ENCODE measurements at regions not wholly inside any gene's neighbourhood (a gene's known extent, or its start where the extent isn't known, plus 50 kb on each side); places are given as distances from the start of the nearest gene placed in this dataset.
"Not testable (repeated sequence)": the region's sequence is repeated elsewhere in the genome, so short reads cannot be mapped to it uniquely, and the experiment has no call there.

DNA sequence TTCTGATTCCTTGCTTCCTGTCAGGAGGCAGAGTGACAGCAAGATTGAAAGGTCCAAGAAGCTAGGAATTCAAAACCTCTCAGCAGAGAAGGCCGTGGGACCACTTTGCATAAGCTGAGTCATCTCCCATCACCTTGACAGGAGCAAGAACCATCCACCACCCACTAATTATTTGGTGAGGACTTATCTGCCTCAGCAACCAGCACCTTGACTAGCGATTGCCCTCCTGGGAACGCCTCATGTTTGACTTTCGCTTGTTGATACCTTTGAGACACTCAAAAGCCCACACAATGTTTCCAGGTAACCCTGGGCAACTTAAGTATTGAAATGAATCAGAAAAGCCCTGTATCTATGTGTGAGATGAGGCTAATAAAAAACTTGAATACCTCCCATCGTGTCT lies 233.5 kb upstream of the GYPA start:
- no peak for DNase-seq

DNA sequence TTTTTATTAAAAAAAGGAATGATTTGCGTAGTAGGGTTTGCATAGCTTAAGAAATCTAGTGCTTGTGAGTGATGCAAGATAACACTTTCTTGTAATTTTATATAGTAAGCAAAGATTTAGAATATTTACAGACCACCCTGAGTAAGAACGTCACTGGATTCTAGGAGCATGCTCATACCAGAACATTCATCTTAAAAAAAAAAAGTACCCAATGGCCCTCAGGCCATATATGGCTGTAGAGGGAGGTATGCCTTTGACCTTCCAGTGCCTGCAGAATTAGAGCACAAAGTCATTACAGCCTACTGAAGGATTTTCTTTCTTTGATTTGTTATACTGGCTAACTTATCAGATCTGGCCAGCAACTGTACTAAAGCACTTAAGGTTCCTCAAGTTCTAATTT lies 236.3 kb upstream of the GYPA start:
- DNase-seq, result no peak

DNA sequence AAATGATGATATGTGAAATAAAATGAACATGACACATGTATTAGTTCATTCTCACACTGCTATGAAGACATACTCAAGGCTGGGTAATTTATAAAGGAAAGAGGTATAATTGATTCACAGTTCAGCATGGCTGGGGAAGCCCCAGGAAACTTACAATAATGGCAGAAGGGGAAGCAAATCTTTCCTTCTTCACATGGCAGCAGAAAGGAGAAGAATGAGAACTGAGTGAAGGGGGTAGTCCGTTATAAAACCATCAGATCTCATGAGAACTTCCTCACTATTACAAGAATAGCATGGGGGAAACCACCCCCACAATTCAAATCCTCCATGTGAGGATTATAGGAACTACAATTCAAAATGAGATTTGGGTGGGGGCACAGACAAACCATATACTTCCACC lies 243.9 kb upstream of the GYPA start:
- peak; percentile 5 to 31 for DNase-seq

- no peak for DNase-seq
Observed at GRCh38 chr4:144399927-144400326, 246.0 kb upstream of the HHIP start.

GRCh38 chr4:144402176-144402575 lies 243.8 kb upstream of the HHIP start:
- DNase-seq, result no peak

- no peak for DNase-seq
Observed at GRCh38 chr4:144402999-144403398, 243.0 kb upstream of the HHIP start.

- no peak for DNase-seq
Observed at GRCh38 chr4:144403893-144404292, 242.1 kb upstream of the HHIP start.

GRCh38 chr4:144409525-144409924 lies 236.4 kb upstream of the HHIP start:
- no peak for DNase-seq

- DNase-seq, result no peak
Observed at GRCh38 chr4:144410230-144410783, 235.6 kb upstream of the HHIP start.

DNA sequence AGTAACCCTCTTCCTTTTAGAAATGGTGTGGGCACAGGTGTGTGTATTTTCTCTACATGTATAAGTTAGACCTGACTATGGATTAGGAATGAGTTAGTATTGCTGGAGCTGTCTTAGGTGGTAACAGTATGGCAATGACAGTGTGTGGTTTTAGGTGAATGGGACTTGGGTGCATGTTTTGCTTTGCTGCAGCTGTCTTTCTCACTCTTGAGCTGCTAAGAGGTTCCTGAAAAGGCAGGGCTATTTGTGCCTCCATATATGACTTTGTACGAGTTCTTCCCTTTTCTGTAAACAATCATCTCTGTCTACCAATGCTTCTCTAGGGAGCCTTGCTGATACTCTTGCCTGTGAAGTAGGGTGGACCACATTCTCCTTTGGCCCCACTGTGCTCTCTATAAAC lies 234.8 kb upstream of the HHIP start:
- no peak for DNase-seq

DNA sequence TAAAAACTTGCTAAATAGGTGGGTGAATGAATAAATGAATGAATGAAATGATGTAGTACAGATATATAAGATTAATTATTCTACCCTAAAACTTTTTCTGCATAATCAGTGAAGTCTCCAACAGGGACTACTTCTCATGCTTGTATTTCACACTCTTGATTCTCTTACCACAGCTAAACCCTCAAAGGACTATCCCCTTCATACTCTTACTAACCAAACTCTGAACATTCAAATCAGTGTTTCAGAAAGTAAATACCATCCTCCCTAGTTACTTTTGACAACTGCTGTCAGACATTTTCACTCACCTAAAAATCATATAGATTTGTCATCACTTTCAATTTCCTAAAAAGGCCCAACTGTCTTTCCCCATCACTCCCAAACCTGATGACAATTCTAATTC lies 234.3 kb upstream of the HHIP start:
- DNase-seq, result no peak

GRCh38 chr4:144421056-144421455 lies 224.9 kb upstream of the HHIP start:
- no peak for DNase-seq

DNA sequence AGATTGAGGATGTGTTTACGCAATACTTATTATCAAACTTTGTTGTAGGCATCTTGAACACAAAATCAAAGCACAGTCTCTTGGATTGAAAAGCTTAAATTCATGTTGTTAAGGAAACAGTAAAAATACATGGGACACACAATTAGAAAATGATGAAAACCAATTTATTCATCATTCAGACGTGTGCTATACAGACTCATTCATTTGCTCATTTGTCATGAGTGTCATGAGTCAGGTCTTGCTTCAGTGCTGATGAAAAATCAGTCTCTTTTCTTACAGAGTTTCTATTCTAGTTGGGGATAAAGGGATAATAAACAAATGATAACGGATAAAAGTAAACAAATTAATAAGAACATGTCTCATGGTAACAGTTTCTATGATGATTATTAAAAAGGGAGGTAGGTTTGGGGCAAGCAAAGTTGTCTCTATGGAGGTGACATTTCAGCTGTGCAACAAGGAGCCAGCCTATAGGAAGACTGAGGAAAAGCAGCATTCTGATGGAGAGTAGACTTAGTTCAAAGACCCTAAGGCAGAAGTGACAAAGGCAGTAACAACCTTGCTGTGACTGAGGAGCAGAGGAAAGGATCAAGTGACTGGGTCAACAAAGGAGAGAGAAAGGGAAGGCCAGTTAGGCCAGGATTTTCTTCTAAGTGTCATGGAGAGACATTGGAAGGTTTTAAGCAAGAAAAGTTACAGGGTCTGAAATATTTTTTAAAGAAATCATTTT lies 224.0 kb upstream of the HHIP start:
- DNase-seq, result no peak

- no peak for DNase-seq
Observed at GRCh38 chr4:144423930-144424329, 222.0 kb upstream of the HHIP start.

DNA sequence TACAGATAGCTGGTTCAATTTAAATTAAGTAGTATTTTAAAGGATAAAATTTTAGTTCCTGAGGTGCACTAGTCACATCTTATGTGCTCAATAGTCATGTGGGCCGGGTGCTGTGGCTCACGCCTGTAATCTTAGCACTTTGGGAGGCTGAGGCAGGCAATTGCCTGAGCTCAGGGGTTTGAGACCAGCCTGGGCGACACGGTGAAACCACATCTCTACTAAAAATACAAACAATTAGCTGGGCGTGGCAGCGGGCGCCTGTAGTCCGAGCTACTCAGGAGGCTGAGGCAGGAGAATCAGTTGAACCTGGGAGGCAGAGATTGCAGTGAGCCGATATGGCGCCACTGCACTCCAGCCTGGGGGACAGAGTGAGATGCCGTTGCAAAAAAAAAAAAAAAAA lies 219.9 kb upstream of the HHIP start:
- DNase-seq, result not testable (repeated sequence)

DNA sequence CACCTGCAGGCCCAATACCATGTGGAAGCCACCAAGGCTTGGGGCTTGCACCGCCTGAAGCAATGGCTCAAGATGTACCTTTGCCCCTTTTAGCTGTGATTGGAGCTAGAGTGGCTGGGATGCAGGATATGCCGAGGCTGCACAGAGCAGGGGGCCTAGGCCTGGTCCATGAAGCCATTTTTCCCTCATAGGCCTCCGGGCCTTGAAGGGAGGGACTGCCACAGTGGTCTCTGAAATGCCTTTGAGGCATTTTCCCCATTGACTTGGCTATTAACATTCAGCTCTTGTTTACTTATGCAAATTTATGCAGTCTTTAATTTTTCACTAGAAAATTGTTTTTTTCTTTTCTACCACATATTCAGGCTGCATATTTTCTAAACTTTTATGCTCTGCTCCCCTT lies 203.2 kb upstream of the HHIP start:
- no peak for DNase-seq

GRCh38 chr4:144449611-144450010 lies 196.3 kb upstream of the HHIP start:
- DNase-seq, result no peak

DNA sequence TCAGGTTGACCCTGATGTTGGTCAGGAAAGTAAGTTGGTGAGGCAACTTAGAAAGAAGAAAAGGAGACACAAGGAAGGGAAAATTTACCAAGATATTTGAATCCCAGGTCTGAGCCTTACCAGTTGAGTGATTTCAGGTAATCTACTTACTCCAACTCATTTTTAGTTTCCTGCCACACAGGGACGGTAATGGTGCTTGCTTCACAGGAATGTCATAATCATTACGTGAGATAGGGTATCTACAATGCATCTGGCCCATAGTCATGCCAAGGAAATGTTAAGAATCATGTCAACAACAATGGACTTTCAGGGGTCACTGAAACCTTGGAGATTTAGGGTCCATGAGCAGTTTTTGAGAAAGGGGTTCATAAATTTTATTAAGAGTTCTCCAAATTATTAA lies 195.4 kb upstream of the HHIP start:
- DNase-seq, result no peak

- DNase-seq, result no peak
Observed at GRCh38 chr4:144451766-144452450, 194.0 kb upstream of the HHIP start.

DNA sequence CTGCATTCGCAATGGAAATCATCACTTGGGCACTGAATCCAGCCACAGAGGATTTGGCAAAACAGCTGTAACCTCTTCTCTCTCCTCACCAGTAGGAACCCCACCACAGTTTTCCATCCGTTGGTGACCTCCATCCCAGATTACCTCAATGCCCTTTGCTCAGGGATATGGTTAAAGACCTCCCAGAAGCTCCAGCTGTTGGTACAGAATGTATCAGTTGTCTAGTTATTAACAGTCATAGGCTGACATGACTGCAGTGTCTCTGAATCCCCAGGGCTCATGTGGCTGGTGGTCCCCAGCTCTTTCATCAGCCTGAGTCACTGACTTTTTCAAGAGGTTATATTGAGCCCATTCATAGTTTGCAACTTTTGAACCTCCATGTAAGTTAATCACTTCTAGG lies 189.8 kb upstream of the HHIP start:
- DNase-seq, result no peak

DNA sequence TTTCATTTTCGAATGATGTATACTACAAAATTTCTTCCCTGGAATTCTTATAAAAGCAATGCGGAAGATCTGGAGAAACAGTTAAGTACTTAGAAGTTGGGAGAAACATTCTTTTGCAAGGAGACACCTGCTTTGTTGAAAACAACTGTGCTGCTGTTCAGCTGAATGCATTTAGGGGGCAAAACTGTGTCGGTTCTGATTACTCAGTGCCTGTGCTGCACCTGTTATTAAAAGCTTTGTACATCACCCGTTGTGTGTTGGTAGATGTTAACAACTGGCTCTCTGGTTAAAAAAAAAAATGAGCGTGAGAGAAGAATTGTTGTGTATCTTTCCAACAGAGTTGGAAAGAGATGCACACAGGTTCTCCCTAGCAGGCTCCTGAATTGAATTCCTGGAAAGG lies 184.1 kb upstream of the HHIP start:
- DNase-seq, result no peak

DNA sequence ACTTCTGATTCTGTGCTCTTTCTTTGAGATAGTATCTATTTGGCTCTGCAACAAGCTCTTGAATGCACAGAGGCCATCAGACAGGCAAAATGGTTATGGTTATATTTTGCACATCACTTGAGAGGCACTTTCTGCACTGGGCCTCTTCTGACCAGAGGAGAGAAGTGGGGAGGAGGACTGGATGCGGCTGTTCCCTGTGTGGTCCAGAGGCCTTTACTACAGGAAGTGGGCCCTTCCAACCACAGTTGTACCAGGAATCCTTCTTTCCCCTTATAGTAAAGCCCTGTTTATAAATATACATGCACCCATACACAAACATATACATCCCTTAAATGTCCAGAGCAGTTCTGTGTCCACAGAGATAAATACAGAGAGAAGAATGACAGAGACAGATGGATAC lies 182.7 kb upstream of the HHIP start:
- no peak for DNase-seq

DNA sequence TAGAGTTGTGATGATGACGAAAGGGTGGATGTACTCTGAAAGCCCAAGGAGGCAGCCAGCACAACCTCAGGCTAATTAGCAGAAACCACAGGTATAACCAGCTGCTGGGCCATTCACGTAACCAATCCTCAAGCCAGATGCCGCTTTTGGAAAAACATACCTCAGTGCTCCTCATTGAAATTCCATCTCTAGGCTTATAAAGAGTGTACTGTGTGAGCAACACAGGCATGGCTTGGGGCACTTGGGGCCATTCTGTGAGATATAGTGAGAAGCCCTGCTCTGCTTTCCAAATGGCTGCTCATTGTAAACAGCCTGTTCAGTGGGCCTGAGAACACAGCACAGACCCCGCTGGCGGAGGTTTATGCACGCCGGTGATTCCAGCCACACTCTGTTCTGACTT lies 182.1 kb upstream of the HHIP start:
- no peak for DNase-seq

DNA sequence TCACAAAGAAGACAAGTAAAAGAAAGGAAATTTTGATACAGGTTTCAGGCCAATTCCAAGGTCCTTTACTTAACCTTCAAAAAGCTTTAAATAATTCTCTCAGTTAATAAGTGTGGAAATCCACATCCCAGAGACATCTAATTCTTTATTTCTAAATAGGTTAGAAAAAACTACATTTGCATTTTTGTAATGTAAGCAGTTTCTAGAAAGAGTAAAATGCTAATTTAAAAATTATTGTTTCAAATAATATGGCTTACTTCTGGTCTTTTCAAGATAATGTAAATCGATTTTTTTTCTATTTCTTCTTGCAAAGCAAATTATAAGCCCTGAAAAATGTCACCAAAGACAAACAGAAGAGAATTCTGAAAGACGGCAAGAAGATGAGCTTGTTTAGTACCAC lies 180.4 kb upstream of the HHIP start:
- no peak for DNase-seq
